C4-2B (cell line): ENCODE measurements at regions not wholly inside any gene's neighbourhood (a gene's known extent, or its start where the extent isn't known, plus 50 kb on each side); places are given as distances from the start of the nearest gene placed in this dataset.

Experiments
- H3K27ac ChIP-seq: fragments of 450-650 bp; 2 replicates; pipeline ENCODE4 v1.5.1; 2017
- CTCF ChIP-seq: fragments of 450-650 bp; conservative IDR thresholded peaks from 2 replicates; pipeline ENCODE4 v1.5.1; 2017; ENCODE audit warnings: mild to moderate bottlenecking
- ZFX ChIP-seq: fragments of 450-650 bp; IDR thresholded peaks from 2 replicates; pipeline ENCODE4 v1.6.1; 2017

GRCh38 chr1:219668446-219668845 lies 55.5 kb upstream of the ZC3H11B start:
- no peak overlapping the region for H3K27ac ChIP-seq
- TF ChIP-seq CTCF: no peak
- TF ChIP-seq ZFX: no peak

GRCh38 chr1:219666242-219666641 lies 53.3 kb upstream of the ZC3H11B start:
- TF ChIP-seq ZFX (no peak), CTCF (no peak)
- no peak overlapping the region for H3K27ac ChIP-seq

GRCh38 chr1:219665089-219665488 lies 52.2 kb upstream of the ZC3H11B start:
- H3K27ac ChIP-seq: no peak overlapping the region
- TF ChIP-seq CTCF: no peak
- no peak for TF ChIP-seq ZFX

GRCh38 chr1:219664310-219665029 lies 51.6 kb upstream of the ZC3H11B start:
- no peak for TF ChIP-seq CTCF
- TF ChIP-seq ZFX: no peak
- no peak overlapping the region for H3K27ac ChIP-seq
